Choroid plexus epithelial cell (primary cell): ENCODE measurements at regions not wholly inside any gene's neighbourhood (a gene's known extent, or its start where the extent isn't known, plus 50 kb on each side); places are given as distances from the start of the nearest gene placed in this dataset.

ENCODE experiments used
- DNase-seq: peaks from one replicate; pipeline ENCODE4 v3.0.0-alpha.2; 2010; ENCODE audit warnings: low read depth
- H3K4me3 ChIP-seq: 2 replicates; pipeline ENCODE4 v1.5.1; 2011; ENCODE audit warnings: low read depth, mild to moderate bottlenecking, control low read depth, low read length, moderate library complexity
- CTCF ChIP-seq: conservative IDR thresholded peaks from 2 replicates; pipeline ENCODE4 v1.5.1; 2011; ENCODE audit warnings: low read depth, mild to moderate bottlenecking, control low read depth, inconsistent platforms, low read length, moderate library complexity

- TF ChIP-seq CTCF, result no peak
- DNase-seq, result no peak
- no peak overlapping the region for H3K4me3 ChIP-seq
These were observed 386.8 kb downstream of the FGF10 start for GRCh38 chr5:44002381-44002901.

- TF ChIP-seq CTCF, result no peak
- H3K4me3 ChIP-seq, result no peak overlapping the region
- DNase-seq, result no peak
These were observed 387.4 kb downstream of the FGF10 start for GRCh38 chr5:44001675-44002380.

- DNase-seq, result no peak
- TF ChIP-seq CTCF, result no peak
- no peak overlapping the region for H3K4me3 ChIP-seq
These were observed 388.0 kb downstream of the FGF10 start for GRCh38 chr5:44001236-44001635.

- TF ChIP-seq CTCF, result no peak
- H3K4me3 ChIP-seq, result no peak overlapping the region
- no peak for DNase-seq
These were observed 391.5 kb downstream of the FGF10 start for GRCh38 chr5:43997647-43998272.

GRCh38 chr5:43996221-43996620 is 393.0 kb downstream of the FGF10 start:
- DNase-seq, result no peak
- TF ChIP-seq CTCF, result no peak
- no peak overlapping the region for H3K4me3 ChIP-seq

- TF ChIP-seq CTCF, result no peak
- DNase-seq, result no peak
- no peak overlapping the region for H3K4me3 ChIP-seq
These were observed 391.4 kb downstream of the NNT start for GRCh38 chr5:43994352-43994708.
